HepG2 (cell line): ENCODE measurements at regions not wholly inside any gene's neighbourhood (a gene's known extent, or its start where the extent isn't known, plus 50 kb on each side); places are given as distances from the start of the nearest gene placed in this dataset.

Experiments
- ATAC-seq: fragments of 200-7000 bp; cut with Tn5 transposase; 3 replicates; pipeline ENCODE4 v1.9.1; 2020; ENCODE audit warnings: mild to moderate bottlenecking, moderate library complexity
- BruUV-seq: library from RNA; stranded (reverse); fragments of 400-500 nt; replicated peaks from 2 replicates; lab custom pipeline; 2021; lab: Mats Ljungman, UMichigan
- CTCF ChIA-PET: fragments of 300-600 bp; formaldehyde crosslinking; extraction: SDS; loops from one replicate; lab custom pipeline; 2021; ENCODE audit warnings: low total read pairs, inconsistent platforms, low intra/inter-chr PET ratio; lab: Yijun Ruan, JAX
- POLR2A ChIA-PET: fragments of 350-600 bp; sonication (Branson Sonifier 250); formaldehyde crosslinking; loops from one replicate; lab custom pipeline; 2020; ENCODE audit warnings: antibody characterized with exemption, inconsistent platforms; lab: Yijun Ruan, JAX
- DNase-seq: peaks from one replicate; pipeline ENCODE4 v3.0.0-alpha.2; 2015; ENCODE audit warnings: low spot score
- FAIRE-seq: peaks from 3 replicates; lab custom pipeline; 2011; peaks lifted over from hg19 to GRCh38; lab: Jason Lieb, UNC
- H2AFZ ChIP-seq: one replicate; pipeline ENCODE4 v1.6.1; 2011; ENCODE audit warnings: low read length, inconsistent platforms
- H3K27ac ChIP-seq: fragments of 300-600 bp; 3 replicates; pipeline ENCODE4 v1.8.0; 2011; ENCODE audit warnings: mixed run types, mild to moderate bottlenecking, mixed read lengths, low read length, inconsistent platforms; ENCODE audit not compliant: insufficient read depth; ENCODE audit errors: extremely low read length
- H3K27me3 ChIP-seq, 2 experiments: fragments of 200-600 bp in 1 of 2; 2 replicates in 1 of 2; 3 replicates in 1 of 2; pipeline versions ENCODE4 v1.6.0 to v1.8.0; 2011; ENCODE audit warnings: low read length in 2 of 2, mild to moderate bottlenecking in 2 of 2, moderate library complexity in 2 of 2, inconsistent platforms in 1 of 2; ENCODE audit not compliant: insufficient read depth in 2 of 2, control insufficient read depth in 1 of 2
- H3K36me3 ChIP-seq, 2 experiments: fragments of 200-600 bp in 1 of 2; replicated peaks in 1 of 2; 2 replicates in 1 of 2; 3 replicates in 1 of 2; pipeline versions ENCODE4 v1.5.1 to v1.8.0; 2011; ENCODE audit warnings: low read length in 2 of 2, inconsistent platforms in 1 of 2; ENCODE audit not compliant: insufficient read depth in 2 of 2, control insufficient read depth in 1 of 2
- H3K4me1 ChIP-seq: 2 replicates; pipeline ENCODE4 v1.5.1; 2012; ENCODE audit warnings: low read length, inconsistent platforms; ENCODE audit not compliant: insufficient read depth
- H3K4me2 ChIP-seq: 2 replicates; pipeline ENCODE4 v1.6.0; 2011; ENCODE audit warnings: low read depth, low read length, inconsistent platforms
- H3K4me3 ChIP-seq, 3 experiments: fragments of 200-600 bp in 1 of 3; sonication (generic), shearing (Covaris generic) in 1 of 3; replicated peaks in 1 of 3; 2 replicates each; pipeline ENCODE4 v1.5.1; 2011 to 2016; ENCODE audit warnings: low read length in 3 of 3, inconsistent platforms in 2 of 3, low read depth in 2 of 3, mild to moderate bottlenecking in 2 of 3, control low read depth in 1 of 3, mixed read lengths in 1 of 3; ENCODE audit not compliant: insufficient read depth in 1 of 3
- H3K79me2 ChIP-seq: one replicate; pipeline ENCODE4 v1.6.1; 2011; ENCODE audit warnings: low read length, inconsistent platforms; ENCODE audit not compliant: insufficient read depth
- H3K9ac ChIP-seq: 2 replicates; pipeline ENCODE4 v1.6.0; 2011; ENCODE audit warnings: mild to moderate bottlenecking, low read depth, low read length, inconsistent platforms; ENCODE audit not compliant: insufficient read depth
- H3K9me3 ChIP-seq: 2 replicates; pipeline ENCODE4 v1.5.1; 2012; ENCODE audit warnings: mild to moderate bottlenecking, low read length
- H4K20me1 ChIP-seq: 2 replicates; pipeline ENCODE4 v1.6.0; 2011; ENCODE audit warnings: inconsistent platforms, mild to moderate bottlenecking, low read length, moderate library complexity; ENCODE audit not compliant: insufficient read depth
- GABPB1 ChIP-seq: IDR thresholded peaks from 2 replicates; pipeline ENCODE4 v1.6.1; 2016; ENCODE audit warnings: mild to moderate bottlenecking, missing genetic modification reagents, moderate library complexity, missing compliant biosample characterization
- NR2F2 ChIP-seq: IDR thresholded peaks from 2 replicates; pipeline ENCODE4 v1.6.1; 2012; ENCODE audit warnings: low read depth, inconsistent platforms, borderline replicate concordance
- RBAK ChIP-seq: sonication (generic); formaldehyde crosslinking; IDR thresholded peaks from 2 replicates; pipeline ENCODE4 v1.5.1; 2020; ENCODE audit warnings: mild to moderate bottlenecking, missing genetic modification reagents
- ZKSCAN8 ChIP-seq: IDR thresholded peaks from 2 replicates; pipeline ENCODE4 v1.6.1; 2016; ENCODE audit warnings: borderline replicate concordance, missing genetic modification reagents, missing compliant biosample characterization
- ZNF589 ChIP-seq: sonication (generic); formaldehyde crosslinking; conservative IDR thresholded peaks from 2 replicates; pipeline ENCODE4 v1.8.0; 2022; ENCODE audit warnings: mild to moderate bottlenecking, moderate library complexity, missing genetic modification reagents
- WGBS: methylation state at CpG from one replicate; pipeline ENCODE4 v1.1.6; 2017; ENCODE audit warnings: low lambda C conversion rate; 5-methylcytosine and 5-hydroxymethylcytosine counted together
- in situ Hi-C: cut with HindIII; loops from 2 replicates; pipeline ENCODE4 v1.10.0; 2017; ENCODE audit warnings: low pct_unique_long_range_greater_than_20kb; ENCODE audit not compliant: extremely low pct_ligation_motif_present
- intact Hi-C: fragments of 100-400 bp; cut with micrococcal nuclease; formaldehyde crosslinking; loops from one replicate; pipeline ENCODE4 v1.10.0; 2022; ENCODE audit not compliant: unreplicated experiment
- TF ChIP-seq, protein P1 (sequence below): sonication (generic); formaldehyde crosslinking; IDR thresholded peaks from 2 replicates; pipeline ENCODE4 v1.4.0; 2020; ENCODE audit warnings: mild to moderate bottlenecking, missing genetic modification reagents, borderline replicate concordance

DNA sequence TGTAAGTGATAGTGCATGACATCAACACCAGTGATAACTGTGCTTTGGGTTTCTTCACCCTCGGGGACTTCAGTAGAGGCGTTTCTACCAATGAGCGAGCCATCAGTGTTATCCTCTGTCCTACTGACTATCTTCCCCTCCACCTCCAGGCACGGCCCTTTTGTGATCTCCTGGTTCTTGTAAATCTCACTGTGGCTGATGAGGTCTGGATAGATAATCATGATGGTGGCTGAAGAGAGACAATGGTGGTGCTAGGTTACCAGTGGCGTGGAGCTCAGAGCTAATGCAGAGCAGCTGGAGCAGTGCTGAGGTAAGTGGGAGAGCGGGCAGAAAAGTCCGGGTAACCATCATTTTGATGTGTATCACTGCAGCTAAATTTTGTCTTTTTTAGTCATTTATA is 816.6 kb downstream of the GLUD2 start:
- Histone ChIP-seq H3K4me3 (no peak overlapping the region), H3K79me2 (no peaks in the 10 kb centered on the region), H3K9ac (no peak overlapping the region), H3K9me3 (no peaks in the 10 kb centered on the region), H3K4me1 (no peaks in the 10 kb centered on the region), H3K4me2 (no peak overlapping the region), H4K20me1 (no peaks in the 10 kb centered on the region), H3K36me3 (no peaks in the 10 kb centered on the region), H3K27me3 (no peaks in the 10 kb centered on the region), H3K27ac (no peak overlapping the region), H2AFZ (no peak overlapping the region)
- CTCF ChIA-PET, result no interaction called here
- TF ChIP-seq ZNF589 (no peak), ZKSCAN8 (CRISPR knock-in tag) (no peak), GABPB1 (CRISPR knock-in tag) (no peak), NR2F2 (no peak), RBAK (CRISPR knock-in tag) (no peak)
- TF ChIP-seq, protein P1, sequence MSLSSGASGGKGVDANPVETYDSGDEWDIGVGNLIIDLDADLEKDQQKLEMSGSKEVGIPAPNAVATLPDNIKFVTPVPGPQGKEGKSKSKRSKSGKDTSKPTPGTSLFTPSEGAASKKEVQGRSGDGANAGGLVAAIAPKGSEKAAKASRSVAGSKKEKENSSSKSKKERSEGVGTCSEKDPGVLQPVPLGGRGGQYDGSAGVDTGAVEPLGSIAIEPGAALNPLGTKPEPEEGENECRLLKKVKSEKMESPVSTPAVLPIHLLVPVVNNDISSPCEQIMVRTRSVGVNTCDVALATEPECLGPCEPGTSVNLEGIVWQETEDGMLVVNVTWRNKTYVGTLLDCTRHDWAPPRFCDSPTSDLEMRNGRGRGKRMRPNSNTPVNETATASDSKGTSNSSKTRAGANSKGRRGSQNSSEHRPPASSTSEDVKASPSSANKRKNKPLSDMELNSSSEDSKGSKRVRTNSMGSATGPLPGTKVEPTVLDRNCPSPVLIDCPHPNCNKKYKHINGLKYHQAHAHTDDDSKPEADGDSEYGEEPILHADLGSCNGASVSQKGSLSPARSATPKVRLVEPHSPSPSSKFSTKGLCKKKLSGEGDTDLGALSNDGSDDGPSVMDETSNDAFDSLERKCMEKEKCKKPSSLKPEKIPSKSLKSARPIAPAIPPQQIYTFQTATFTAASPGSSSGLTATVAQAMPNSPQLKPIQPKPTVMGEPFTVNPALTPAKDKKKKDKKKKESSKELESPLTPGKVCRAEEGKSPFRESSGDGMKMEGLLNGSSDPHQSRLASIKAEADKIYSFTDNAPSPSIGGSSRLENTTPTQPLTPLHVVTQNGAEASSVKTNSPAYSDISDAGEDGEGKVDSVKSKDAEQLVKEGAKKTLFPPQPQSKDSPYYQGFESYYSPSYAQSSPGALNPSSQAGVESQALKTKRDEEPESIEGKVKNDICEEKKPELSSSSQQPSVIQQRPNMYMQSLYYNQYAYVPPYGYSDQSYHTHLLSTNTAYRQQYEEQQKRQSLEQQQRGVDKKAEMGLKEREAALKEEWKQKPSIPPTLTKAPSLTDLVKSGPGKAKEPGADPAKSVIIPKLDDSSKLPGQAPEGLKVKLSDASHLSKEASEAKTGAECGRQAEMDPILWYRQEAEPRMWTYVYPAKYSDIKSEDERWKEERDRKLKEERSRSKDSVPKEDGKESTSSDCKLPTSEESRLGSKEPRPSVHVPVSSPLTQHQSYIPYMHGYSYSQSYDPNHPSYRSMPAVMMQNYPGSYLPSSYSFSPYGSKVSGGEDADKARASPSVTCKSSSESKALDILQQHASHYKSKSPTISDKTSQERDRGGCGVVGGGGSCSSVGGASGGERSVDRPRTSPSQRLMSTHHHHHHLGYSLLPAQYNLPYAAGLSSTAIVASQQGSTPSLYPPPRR (CRISPR knock-in tag), result no peak
- DNase-seq (no peak), FAIRE-seq (no peak), ATAC-seq (no peak)
- intact Hi-C loops, result no loop called here
- no TSS peak for BruUV-seq
- in situ Hi-C loops, result no loop called here
- WGBS, result 6% methylated on average over 3 of the region's 7 CpGs
- POLR2A ChIA-PET, result no interaction called here
